Islet precursor cell (in vitro differentiated cells): ENCODE measurements at regions not wholly inside any gene's neighbourhood (a gene's known extent, or its start where the extent isn't known, plus 50 kb on each side); places are given as distances from the start of the nearest gene placed in this dataset.

Source experiments
- DNase-seq: peaks from one replicate; pipeline ENCODE4 v3.0.0-alpha.2; 2018

DNA sequence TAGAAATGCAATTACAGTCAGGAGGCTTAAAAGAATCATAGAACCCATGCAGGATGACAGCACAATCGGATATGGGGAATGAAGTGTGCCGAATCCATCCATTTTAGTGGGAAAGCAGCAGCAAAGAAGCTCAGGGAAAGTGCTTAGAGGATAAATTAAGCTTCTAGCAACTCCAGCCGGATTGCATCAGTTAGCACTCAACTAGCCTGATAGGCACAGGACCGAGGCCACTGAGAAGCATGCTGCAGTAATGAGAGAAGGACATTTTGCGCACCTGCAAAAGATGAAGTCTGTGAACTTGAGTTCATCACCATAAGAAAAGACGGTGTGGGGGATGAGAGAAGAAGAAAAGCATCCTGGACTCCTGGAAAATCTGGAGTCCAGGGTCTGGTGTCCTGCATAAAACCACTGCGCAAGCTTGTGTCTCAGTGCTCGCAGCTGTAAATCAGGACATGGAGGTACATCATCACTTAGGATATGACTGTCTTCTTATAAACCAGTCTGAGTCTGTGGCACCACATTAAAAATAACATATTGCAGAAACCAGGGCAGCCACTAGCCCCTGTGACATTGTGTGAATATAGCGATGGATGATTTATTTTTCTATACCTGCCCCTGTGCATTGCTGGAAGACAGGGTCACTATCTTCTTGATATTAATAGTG lies 665.5 kb upstream of the SOX11 start:
- no peak for DNase-seq

DNA sequence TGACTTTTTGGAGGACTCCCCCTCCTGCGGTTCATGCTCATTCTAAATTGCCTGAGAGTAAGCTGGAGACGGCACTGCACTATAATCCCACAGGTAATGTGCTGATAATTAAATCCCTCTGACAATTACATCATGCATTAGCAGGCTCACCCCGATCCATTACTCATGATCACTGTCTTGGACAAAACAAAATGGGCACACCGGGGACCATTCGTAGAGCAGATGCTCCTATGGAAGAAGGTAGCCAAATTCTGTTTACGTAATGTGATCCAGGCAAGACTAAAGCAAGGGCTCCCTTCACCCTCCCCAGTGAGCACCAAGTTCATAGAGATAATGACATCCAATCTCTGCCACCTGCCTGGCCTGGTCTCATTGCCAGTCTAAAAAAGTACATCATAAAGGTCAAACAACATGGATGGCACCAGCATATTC lies 657.1 kb upstream of the SOX11 start:
- DNase-seq, result no peak

DNA sequence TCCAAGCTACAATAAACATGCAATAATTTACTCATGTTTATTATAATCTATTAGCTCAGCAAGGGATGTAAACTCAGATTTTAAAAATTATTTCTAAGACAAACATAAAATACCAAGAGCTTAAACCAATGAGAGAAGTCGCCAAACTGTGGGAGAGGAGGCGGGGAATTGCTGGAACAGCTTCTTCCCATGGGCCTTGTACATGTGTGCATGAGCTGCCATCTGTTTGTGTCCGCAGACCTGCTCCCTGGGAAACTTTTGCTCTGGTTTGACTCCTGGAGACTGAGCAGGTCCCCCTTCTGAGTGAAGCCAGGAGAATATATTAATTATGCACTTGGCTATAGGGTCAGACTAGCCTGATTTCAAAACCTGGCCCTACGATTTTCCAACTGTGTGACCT lies 655.9 kb upstream of the SOX11 start:
- DNase-seq, result no peak

DNA sequence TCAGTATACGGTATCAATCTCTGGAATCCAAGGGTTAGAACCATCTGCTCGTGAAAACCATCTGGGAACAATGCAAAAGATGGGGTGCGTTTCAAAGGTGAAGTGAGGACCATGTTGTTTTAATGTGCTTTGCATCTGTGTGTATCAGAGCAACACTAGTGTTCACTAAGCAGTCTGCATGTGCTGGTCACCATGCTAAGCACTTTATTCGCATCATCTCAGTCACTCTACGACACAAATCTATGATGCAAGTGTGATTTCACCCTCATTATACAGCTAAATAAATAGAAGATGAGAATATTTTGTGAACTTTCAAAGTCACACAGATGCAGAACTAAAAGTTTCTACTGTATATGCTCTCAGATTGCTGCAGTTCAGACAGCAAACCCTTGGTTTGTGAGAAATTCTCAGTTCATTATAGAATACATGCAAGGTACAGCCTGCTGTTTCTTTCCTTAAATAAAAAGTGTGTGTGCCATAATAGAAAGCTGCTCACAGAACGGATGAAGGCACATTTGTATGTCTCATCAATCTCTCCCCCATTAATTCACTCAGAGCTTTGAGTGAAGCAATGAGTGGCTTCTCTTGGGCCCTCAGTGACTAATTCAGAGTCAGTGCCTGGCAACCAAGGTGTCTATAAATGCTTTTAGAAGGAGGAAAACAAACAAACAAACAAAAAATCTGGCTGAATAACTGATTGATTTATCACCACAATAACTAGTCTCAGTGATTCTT lies 652.8 kb upstream of the SOX11 start:
- DNase-seq, result no peak

DNA sequence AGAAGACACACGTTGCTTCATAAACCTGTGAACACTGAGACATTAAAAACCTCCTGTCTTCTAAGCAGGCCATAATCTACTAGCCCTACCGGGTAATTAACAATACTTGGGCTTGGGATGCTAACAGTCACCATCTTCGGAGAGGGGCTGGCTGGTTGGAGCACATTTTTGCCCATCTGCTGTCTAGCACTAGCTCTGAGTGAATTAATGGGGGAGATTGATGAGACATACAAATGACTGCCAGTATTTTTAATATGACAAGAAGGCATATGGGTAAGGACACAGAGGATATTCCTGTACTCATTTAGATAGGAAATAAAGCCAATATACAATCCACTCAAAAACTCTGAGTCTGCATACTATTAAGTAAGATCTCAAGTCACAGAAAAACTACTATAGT lies 651.6 kb upstream of the SOX11 start:
- no peak for DNase-seq

DNA sequence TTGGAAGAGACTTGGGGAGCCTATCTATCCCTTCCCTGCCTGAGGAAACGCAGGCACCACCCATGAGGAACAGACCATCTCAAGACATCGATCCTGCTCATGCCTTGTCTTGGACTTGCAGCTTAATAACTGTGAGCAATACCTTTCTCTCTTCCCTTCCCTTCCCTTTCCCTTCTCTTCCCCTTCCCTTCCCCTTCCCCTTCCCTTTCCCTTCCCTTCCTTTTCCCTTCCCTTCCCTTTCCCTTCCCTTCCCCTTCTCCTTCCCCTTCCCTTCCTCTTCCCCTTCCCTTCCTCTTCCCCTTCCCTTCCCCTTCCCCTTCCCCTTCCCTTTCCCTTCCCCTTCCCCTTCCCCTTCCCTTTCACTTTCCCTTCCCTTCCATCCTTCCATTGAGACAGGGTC lies 650.7 kb upstream of the SOX11 start:
- no peak for DNase-seq

DNA sequence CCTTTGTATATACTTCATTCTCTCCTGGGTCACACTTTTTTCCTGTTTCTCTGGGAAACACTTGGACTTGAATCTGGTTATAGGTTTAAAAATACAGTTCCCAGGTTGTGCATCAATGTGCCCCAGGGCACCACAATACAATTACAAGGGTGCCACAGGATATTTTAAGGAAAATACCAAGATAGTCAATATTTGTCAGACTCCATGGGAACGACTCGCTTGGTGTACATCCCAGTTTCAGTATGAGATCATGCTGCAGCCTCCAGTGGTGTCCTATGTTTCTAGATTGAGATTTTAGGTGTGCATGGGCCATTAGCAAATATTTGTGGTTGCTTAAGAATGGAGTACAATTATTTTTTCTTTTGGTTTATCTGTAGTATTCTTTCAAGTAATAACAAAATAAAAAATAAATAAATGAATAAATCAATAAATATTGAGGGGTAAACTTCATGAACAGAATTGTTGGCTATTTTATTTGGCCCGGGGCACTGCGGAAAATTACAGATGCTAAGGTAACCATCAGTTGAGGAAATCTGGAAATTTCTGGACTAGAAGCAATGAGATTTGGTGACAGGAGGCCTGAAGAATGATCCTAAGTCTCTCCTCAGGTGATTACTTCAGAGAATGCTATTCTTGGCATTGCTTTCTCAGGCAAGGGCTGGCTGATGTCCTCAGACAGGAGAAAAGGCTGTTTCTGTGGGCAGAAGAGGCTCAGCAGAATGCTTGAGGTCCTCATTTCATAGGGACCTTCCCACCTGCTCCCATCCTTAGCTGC lies 649.3 kb upstream of the SOX11 start:
- no peak for DNase-seq

DNA sequence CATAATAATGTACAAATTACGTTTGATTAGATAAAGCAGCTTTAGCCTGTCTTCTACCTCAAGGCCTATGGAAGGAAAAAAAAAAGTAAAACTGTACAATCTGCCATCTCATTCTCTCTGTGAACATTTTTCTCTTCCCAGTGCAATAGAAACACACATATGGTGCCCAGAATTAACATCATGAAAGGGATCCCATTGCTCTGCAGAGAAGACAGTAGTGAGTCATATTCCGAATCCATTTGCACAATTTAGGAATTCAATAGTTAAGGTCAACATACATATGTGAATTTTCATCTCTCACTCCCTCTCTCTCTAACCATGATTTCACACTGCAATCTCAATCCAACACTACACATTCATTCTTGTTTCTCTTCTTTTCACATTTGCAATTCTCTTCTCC lies 640.9 kb upstream of the SOX11 start:
- DNase-seq, result no peak

DNA sequence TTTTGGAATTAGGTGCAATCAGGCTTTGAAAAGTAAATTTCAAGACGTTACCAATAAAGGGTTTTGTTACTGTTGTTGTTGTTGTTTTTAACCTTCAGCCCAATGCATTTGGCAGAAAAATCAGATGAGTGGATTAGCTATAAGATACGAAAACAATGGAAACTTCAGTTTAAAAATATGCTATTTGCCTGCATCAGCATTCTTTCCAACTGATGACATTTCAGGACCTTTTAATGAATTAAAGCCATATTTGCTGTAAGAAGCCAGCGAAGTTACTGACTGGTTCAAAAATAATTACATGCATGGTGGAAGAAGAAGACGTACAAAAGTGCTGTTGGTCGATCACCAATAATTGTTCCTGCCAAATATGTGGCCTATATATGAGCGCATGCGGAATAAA lies 639.3 kb upstream of the SOX11 start:
- no peak for DNase-seq

DNA sequence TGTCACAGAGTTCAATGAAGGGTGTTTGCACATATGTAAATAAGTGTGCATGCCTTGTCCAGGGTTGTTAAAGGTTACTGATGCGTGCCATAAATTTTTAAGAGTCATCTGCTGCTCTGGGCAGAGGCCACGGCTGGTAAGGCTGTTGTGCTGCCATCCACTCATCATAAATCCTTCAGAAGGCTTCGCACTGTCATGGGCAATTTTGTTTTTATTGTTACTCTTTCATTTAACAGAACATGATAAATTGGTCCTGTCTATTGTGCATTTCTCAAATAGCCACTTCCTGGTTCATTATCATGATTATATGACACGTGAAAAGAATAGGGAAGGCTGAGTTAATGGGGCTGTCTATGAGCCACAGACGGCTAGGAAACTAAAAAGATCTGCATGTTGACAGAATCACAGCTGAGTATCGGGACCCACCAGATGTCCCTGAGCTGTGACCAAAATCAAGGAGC lies 634.3 kb upstream of the SOX11 start:
- no peak for DNase-seq

DNA sequence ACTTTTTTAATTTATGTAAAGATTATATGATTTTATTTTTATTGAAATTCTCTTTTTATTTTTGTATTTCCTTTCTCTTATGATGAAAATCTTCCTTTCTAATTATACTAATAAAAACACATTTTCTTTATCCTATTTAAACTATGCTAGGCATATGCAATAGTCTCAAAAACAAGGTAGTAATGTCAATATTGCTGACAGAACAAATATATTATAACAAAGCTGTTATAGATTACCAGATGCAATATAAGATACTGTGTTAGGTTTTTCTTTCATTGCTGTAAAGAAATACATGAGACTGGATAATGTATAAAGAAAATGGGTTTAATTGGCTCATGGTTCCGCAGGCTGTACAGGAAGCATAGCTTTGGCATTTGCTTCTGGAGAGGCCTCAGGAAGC lies 631.2 kb upstream of the SOX11 start:
- no peak for DNase-seq

DNA sequence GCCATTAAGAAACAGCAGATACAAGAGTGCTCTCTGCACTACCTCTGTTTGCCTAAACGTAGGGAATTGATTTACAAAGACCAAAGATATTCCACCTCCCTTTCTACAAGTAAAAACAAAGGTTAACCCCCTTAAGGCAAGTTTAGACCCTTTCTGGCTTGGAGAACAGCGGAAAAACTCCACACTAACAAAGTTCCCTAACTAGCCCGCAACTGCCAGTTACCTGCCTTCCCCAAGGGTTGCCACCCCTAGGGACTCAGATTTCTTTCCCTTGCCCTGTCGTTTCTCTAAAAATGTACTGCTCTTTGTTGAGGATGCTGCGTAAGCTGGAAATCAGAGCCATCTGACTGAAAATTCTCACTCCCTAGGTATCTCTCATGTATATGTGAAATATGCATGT lies 627.5 kb upstream of the SOX11 start:
- DNase-seq, result no peak

DNA sequence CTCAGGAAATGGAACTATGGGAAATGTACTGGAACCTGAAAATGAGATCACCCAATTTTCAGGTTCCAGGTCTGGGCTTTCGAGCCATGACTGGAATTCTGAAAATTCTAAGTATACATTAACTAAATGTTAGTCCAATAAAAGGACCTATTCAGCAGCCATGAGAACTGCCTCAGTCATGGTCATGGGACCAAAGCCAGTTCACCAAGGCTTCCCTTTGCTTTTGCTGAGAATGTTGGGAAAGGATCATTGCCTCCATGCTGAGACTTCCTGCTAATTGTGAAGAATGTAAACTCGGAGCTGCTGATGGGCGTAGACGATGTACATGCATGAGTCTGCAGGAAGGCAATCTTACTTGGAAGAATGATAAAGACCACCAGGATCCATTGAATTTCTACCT lies 624.4 kb upstream of the SOX11 start:
- no peak for DNase-seq

DNA sequence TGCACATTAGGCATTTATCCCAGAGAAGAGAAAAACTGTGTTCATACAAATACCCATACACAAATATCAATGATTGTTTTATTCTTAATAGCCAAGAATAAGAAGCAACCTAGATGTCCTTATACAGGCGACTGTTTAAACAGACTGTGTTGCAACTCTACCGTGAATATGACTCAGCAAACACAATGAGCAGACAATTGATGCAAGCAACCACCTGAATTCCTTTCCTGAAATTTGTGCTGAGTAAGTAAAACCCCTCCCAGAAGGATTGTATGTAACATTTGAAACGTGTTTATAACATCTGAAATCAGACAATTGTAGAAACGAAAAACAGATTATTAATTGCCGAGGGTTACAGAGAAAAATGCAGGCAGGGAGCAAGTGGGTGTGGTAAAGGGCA lies 621.9 kb upstream of the SOX11 start:
- no peak for DNase-seq

DNA sequence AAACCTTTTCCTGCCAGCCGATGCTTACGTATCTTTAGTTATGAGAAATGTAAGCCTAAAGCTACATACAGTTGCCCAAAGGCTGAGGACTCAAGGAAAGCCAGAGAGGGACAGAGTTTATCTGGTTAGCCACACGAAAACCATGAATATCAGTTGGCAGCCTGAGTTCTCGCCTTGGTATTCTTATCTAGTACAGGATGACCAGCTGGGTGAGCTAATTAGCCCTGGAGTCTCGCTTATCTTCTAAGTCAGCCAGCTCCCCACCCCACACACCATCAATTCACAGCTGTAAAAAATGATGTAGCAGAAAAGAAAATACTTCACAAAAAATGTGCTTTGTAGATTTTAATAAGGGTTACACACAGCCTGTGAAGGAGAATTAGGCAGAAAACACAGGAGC lies 617.5 kb upstream of the SOX11 start:
- no peak for DNase-seq

DNA sequence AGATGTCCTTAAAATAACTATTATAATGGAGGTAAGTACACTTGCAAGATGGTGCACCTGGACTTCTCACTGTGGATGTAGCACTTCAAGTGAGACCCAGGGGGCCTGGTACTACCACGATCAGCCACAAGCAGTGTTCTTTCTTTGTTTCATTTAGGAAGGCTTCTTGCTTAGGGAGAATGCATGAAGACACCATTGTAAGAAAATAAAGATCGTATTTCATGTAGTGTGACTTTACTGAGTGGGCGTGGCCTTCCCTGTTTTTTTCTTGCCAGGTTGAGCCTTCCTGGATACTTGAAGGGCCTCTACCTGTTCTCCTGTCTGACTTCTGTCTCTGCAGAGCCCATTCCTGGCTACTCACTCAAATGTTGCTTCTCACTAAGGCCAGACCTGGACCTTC lies 615.6 kb upstream of the SOX11 start:
- DNase-seq, result no peak

DNA sequence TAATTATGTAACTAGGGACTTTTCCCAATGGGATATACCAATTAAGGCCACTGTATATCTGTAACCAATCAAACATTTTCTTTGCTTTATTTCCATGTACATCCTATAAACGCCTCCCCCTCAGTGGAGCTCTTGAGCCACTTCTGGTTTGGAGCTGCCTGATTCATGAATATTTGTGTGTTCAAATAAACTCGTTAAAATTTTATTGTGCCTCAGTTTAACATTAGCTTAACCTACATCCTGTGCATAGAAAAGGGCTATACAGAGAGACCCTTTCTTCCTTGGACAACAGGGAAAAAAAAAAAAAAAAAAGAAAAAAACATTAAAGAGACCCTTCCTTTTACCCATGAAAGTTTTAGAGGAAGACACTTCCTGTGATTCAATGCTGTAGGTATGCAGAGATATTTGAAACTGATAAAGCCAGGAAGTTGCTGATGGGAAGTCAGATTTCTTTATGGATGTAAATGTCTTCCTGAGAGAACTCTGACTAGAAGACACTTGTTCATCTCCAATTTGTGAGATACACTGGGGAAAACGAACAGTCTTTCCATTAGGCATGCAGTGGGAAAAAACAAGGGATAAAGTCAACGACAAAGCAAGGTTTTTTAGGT lies 614.6 kb upstream of the SOX11 start:
- DNase-seq, result no peak

DNA sequence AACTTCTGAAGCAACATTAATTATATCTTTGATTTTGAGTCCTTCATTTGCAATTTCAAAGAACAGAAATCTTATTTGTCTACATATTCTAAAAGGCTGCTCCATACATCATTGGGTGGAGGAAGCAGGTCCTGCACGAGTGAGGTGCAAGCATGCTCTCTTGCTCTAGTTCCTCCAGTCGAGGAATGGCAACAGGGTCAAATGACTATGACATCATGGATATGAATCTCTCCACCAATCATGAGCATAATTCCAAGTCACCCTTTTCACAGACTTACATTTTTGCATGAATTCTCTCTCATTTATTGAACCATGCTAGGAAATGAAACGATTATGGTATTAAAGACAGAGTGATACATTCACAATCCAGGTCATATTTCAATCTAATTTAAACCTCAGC lies 608.8 kb upstream of the SOX11 start:
- DNase-seq, result no peak

DNA sequence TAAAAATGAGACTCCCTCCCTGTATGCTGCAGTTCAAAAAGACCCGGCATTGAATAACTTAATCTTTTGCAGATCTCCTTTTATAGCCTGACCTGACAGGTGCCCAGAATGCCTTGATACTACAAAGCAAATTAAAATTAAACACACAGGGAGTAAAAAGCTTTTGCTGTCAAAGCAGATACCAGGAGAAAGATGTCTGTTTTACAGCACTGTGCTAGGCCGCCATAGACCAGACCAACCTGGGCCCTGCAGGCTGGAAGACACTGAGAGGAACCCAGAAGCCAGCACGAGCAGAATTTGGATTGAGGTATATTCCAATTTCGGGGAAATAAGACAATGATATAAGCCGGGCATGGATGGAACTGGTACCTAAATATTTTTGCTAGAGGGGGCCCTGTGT lies 602.8 kb upstream of the SOX11 start:
- DNase-seq, result no peak

DNA sequence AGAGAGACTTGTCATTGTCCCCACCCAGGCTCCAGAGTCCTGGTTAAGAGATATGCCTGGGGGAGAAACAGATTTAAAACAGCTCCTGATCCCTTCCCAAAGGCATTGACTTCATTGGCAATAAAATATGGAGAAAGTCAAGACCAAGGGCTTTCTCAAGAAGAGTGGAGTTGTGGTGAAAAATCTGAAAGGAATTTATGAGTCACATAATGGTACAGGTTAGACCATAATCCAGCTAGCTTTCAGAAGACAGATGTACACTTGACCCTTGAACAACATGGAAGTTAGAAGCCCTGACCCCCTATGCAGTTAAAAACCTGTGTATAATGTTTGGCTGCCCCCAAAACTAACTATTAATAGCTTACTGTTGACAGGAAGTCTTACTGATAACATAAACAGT lies 599.1 kb upstream of the SOX11 start:
- no peak for DNase-seq

DNA sequence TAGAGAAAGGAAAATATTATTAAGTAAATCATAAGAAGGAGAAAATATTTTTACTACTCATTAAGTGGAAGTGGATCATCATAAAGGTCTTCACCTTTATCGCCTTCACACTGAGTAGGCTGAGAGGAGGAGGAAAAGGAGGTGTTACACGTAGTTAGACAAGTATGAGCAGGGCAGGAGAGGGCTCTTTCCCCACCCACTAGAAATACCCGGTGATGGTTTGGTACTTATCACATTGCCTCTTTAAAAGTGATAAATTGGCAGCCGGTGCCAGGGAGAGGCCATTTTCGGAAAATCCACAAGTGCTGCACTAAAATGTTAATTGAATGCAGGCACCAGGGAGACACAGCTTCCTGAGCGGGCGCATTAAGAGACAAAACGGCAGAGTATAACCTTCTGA lies 598.7 kb upstream of the SOX11 start:
- no peak for DNase-seq

DNA sequence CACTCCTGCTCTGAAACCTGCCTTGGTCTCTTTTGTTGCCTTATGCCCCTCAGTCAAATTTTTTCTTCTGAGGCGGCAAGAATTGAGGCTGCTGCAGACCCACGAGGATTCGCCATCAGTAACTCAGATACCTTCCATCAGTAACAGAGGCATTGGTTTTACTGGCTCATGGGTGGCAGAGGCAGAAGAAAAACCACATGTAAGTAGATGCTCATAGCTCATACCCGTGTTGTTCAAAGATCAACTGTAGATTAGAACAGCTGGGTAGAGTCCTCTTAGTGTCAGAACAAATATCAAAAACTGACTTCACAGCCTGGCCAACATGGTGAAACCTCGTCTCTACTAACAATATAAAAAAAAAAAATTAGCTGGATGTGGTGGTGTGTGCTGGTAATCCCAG lies 598.0 kb upstream of the SOX11 start:
- DNase-seq, result no peak

DNA sequence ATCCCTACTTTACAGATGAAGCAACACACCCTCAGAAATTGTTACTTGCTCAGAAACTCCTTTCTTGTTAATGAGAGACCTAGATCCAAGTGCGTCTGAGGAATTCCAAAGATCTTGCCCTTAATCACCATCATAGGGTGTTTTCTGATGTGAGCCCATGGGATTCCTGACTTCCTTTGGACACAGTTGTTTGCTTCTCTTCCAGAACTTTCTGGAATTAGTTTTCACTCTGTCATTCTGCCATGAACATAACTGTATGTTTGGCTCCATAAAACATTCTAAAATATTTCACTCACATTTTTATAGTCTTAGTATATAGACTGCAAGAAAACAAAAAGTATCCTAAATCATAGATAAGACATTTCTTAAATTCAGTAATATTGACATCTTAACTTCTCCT lies 593.9 kb upstream of the SOX11 start:
- DNase-seq, result no peak

DNA sequence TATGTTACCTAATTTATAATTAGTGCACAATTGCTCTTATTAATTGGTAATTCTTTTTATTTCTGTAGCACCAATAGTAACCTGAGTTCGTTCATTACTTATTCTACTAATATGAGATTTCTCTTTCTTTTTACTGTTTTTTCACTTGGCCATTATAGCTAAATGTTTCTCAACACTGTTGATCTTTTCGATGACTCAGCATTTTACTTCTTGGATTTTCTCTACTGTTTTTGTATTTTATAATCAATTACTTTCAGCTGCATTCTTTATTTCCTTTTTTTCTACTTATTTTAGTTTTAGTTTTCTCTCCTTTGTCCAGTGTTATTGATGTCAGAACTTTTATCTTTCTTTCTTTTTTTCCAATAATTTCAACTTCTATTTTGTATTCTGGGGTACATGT lies 589.4 kb upstream of the SOX11 start:
- DNase-seq, result no peak
